ENCODE measurements at regions not wholly inside any gene's neighbourhood (a gene's known extent, or its start where the extent isn't known, plus 50 kb on each side); places are given as distances from the start of the nearest gene placed in this dataset.
"Not testable (repeated sequence)": the region's sequence is repeated elsewhere in the genome, so short reads cannot be mapped to it uniquely, and the experiment has no call there.

- TF ChIP-seq CTCF (conservative IDR thresholded peaks at IDR 0.05); ZFX (IDR thresholded peaks at IDR 0.05): not testable (repeated sequence)
Observed at GRCh38 chr13:81340118-81341069, 999.5 kb upstream of the SPRY2 start.
